ENCODE measurements at regions not wholly inside any gene's neighbourhood (a gene's known extent, or its start where the extent isn't known, plus 50 kb on each side); places are given as distances from the start of the nearest gene placed in this dataset.

DNA sequence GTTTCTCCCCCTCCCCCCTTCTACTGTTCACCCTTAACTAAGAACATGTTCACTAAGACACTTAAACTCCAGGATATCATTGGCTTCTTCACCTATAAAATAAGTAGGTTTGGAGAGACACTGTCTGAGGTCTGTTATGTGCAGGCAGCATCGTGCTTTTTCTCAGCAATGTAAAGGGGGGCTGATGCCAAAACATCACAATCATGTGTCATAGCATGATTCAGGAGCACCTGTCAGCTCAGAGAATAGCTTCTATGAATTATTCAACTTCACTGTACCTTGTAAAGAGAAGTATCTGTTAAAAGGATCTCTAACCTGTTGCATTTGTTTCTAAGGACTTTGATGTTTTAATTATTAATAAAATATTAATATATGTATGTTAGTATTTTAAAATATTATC is 211.4 kb upstream of the EPHA3 start:
- Mint-ChIP-seq H3K4me3 (no peak overlapping the region), H3K4me1 (no peaks in the 10 kb centered on the region), H3K27me3 (ENCODE audit: low read depth) (no peaks in the 10 kb centered on the region), H3K9me3 (peaks cover 3% of the 10 kb centered on the region), H3K27ac (ENCODE audit: unreplicated experiment) (no peak overlapping the region), H3K36me3 (ENCODE audit: low read depth) (peaks cover 5% of the 10 kb centered on the region)
- no peak for DNase-seq (ENCODE audit: low read depth, low spot score)
- no peak for TF ChIP-seq CTCF (conservative IDR thresholded peaks at IDR 0.05)

- peak overlapping the region; percentile 94 for H3K27ac Mint-ChIP-seq (ENCODE audit: unreplicated experiment)
- peak; percentile 19 for DNase-seq (ENCODE audit: low read depth, low spot score)
- TF ChIP-seq CTCF (conservative IDR thresholded peaks at IDR 0.05): no peak
Measured at GRCh38 chr3:88912294-88912877, 195.0 kb upstream of the EPHA3 start.

GRCh38 chr3:88918841-88919240 is 188.6 kb upstream of the EPHA3 start:
- peaks cover 6% of the 10 kb centered on the region for H3K36me3 Mint-ChIP-seq (ENCODE audit: low read depth)
- no peak for DNase-seq (ENCODE audit: low read depth, low spot score)
- no peaks in the 10 kb centered on the region for H3K27me3 Mint-ChIP-seq (ENCODE audit: low read depth)
- H3K27ac Mint-ChIP-seq (ENCODE audit: unreplicated experiment): peak overlapping the region; percentile 32
- H3K4me1 Mint-ChIP-seq: peaks cover 35% of the 10 kb centered on the region
- no peak overlapping the region for H3K4me3 Mint-ChIP-seq
- TF ChIP-seq CTCF (conservative IDR thresholded peaks at IDR 0.05): no peak
- H3K9me3 Mint-ChIP-seq: peaks cover 3% of the 10 kb centered on the region

More at GRCh38 chr3:88912294-88912877, 195.0 kb upstream of the EPHA3 start:
- peak overlapping the region; percentile 65 for H3K4me3 Mint-ChIP-seq
- no peaks in the 10 kb centered on the region for H3K36me3 Mint-ChIP-seq (ENCODE audit: low read depth)
- peaks cover 5% of the 10 kb centered on the region for H3K9me3 Mint-ChIP-seq
- peaks cover 39% of the 10 kb centered on the region for H3K4me1 Mint-ChIP-seq
- no peaks in the 10 kb centered on the region for H3K27me3 Mint-ChIP-seq (ENCODE audit: low read depth)

GRCh38 chr3:88921986-88922385 is 185.4 kb upstream of the EPHA3 start:
- Mint-ChIP-seq H3K27ac (ENCODE audit: unreplicated experiment) (no peak overlapping the region), H3K4me3 (no peak overlapping the region), H3K36me3 (ENCODE audit: low read depth) (peaks cover 8% of the 10 kb centered on the region), H3K9me3 (peaks cover 3% of the 10 kb centered on the region), H3K4me1 (peaks cover 34% of the 10 kb centered on the region), H3K27me3 (ENCODE audit: low read depth) (no peaks in the 10 kb centered on the region)
- no peak for DNase-seq (ENCODE audit: low read depth, low spot score)
- TF ChIP-seq CTCF (conservative IDR thresholded peaks at IDR 0.05): no peak

DNA sequence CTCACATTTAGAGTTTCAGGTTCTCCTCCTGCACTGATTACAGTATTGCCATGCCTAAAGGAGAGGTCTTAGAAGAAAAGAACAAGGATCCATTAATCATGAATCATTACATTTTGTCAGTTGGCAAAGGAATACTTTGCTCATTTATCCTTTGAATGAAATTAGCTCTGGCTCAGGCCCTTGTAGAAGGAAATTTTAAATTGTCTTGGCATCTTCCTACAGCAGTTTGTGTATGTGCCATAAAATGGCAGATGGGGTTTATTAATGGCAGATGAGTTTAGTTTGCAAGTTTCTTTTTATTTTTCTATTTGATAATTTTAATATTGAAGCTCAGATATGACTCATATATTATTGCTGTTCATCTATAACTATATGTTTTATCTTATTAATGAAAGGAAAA is 181.2 kb upstream of the EPHA3 start:
- H3K4me3 Mint-ChIP-seq: no peak overlapping the region
- peaks cover 5% of the 10 kb centered on the region for H3K36me3 Mint-ChIP-seq (ENCODE audit: low read depth)
- no peak for DNase-seq (ENCODE audit: low read depth, low spot score)
- H3K4me1 Mint-ChIP-seq: peaks cover 24% of the 10 kb centered on the region
- H3K9me3 Mint-ChIP-seq: no peaks in the 10 kb centered on the region
- no peak for TF ChIP-seq CTCF (conservative IDR thresholded peaks at IDR 0.05)
- H3K27ac Mint-ChIP-seq (ENCODE audit: unreplicated experiment): no peak overlapping the region
- no peaks in the 10 kb centered on the region for H3K27me3 Mint-ChIP-seq (ENCODE audit: low read depth)

All from neural crest cell (in vitro differentiated cells).